ENCODE measurements at regions not wholly inside any gene's neighbourhood (a gene's known extent, or its start where the extent isn't known, plus 50 kb on each side); places are given as distances from the start of the nearest gene placed in this dataset.
"Not testable (repeated sequence)": the region's sequence is repeated elsewhere in the genome, so short reads cannot be mapped to it uniquely, and the experiment has no call there.

DNA sequence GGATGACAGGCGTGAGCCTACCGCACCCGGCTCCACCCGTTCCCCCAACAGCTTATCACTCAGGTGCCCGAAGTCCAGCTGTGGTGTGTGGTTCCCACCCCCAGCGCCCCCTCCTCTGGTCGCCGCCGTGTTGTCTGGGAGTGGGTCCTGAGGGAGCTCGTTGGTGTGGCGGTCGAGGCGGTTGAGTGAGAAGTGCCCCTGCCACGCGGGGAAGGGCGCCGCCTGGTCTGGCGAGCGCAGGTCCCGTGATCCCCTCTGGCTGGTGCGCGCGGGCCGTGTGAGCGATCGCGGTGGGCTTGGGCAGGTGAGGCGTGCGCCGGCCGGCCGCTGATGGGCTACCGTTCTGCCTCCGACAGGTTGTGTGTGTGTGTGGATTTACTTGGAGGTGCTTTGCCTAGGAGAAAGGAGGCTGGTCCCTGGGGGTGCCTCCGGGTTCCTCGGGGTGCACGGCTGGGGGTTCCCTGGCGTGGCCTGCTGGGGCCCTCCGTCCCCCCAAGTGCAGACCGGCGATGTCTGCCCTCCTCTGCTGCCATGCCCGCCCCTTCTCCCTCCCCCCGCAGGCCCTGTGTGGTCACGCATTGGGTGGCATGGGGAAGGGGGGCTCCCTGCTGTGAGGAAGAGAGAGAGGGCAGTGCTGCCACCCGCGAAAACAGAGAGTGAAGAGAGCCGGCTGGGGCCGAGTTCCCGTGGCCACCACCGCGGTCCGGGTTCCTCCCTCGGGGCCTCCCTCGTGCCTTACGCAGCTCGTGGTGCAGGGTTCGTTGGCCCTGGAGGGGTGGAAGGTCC, 336.0 kb upstream of the DEFB115 start:
- Histone ChIP-seq H3K27me3 (no peaks in the 10 kb centered on the region), H3K27ac (no peak overlapping the region), H3K4me3 (no peak overlapping the region), H3K4me1 (ENCODE audit: insufficient read depth) (no peaks in the 10 kb centered on the region), H3K36me3 (no peaks in the 10 kb centered on the region), H3K9me3 (peaks cover 0 to 7% of the 10 kb centered on the region in 2 donors)
- no peak for DNase-seq
- no peak for TF ChIP-seq EP300 (IDR thresholded peaks at IDR 0.05)
- TF ChIP-seq POLR2A (IDR thresholded peaks at IDR 0.05) = no peak
- TF ChIP-seq, protein P1, sequence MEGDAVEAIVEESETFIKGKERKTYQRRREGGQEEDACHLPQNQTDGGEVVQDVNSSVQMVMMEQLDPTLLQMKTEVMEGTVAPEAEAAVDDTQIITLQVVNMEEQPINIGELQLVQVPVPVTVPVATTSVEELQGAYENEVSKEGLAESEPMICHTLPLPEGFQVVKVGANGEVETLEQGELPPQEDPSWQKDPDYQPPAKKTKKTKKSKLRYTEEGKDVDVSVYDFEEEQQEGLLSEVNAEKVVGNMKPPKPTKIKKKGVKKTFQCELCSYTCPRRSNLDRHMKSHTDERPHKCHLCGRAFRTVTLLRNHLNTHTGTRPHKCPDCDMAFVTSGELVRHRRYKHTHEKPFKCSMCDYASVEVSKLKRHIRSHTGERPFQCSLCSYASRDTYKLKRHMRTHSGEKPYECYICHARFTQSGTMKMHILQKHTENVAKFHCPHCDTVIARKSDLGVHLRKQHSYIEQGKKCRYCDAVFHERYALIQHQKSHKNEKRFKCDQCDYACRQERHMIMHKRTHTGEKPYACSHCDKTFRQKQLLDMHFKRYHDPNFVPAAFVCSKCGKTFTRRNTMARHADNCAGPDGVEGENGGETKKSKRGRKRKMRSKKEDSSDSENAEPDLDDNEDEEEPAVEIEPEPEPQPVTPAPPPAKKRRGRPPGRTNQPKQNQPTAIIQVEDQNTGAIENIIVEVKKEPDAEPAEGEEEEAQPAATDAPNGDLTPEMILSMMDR (IDR thresholded peaks at IDR 0.05) = no peak
- intact Hi-C loops (cut with DNase I) = no loop called here
- WGBS, 3 donors = 84 to 90% (median 87%) methylated on average over 56 to 57 of the region's 57 CpGs

DNA sequence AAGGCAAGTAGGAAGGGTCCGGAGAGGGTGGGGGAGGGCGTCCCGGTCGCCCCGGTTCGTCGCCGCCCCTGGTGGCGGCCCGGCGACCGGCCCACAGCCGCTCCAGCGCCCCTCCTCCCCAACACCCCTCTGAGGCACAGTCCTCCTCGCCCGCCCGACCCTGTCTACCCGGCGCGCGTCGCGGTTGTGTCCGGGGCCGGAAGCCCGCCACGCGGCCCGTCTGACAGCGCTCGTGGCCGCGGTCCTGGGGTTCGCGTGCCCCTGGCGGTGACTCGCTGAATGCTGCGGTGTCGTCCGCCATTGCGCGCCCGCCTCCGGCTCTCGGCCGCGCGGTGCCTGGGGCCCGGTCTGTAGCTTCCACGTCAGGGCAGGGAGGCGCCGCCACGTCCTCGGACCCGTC, 335.3 kb upstream of the DEFB115 start:
- H3K36me3 ChIP-seq = no peaks in the 10 kb centered on the region
- TF ChIP-seq EP300 (IDR thresholded peaks at IDR 0.05) (no peak), POLR2A (IDR thresholded peaks at IDR 0.05) (no peak)
- TF ChIP-seq, protein P1 (IDR thresholded peaks at IDR 0.05) = no peak
- H3K27me3 ChIP-seq = no peaks in the 10 kb centered on the region
- intact Hi-C loops (cut with DNase I) = no loop called here
- H3K4me3 ChIP-seq = no peak overlapping the region
- 51 to 76% (median 65%) methylated on average over 33 to 55 of the region's 55 CpGs for WGBS, 3 donors
- H3K4me1 ChIP-seq (ENCODE audit: insufficient read depth) = no peaks in the 10 kb centered on the region
- no peak for DNase-seq
- peaks cover 0 to 7% of the 10 kb centered on the region in 2 donors for H3K9me3 ChIP-seq
- H3K27ac ChIP-seq = no peak overlapping the region

DNA sequence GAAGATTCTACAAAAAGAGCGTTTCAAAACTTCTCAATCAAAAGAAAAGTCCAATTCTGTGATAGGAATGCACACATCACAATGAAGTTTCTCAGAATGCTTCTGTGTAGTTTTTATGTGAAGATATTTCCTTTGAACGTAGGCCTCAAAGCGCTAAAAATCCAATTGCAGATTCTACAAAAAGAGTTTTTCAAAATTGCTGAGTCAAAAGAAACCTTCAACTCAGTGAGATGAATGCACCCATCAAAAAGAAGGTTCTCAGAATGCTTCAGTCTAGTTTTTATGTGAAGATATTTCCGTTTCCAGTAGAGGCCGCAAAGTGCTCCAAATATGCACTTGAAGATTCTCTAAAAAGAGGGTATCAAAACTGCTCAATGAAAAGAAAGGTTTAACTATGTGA, 319.7 kb upstream of the DEFB115 start:
- TF ChIP-seq EP300 (IDR thresholded peaks at IDR 0.05) (no peak), POLR2A (IDR thresholded peaks at IDR 0.05) (no peak)
- TF ChIP-seq, protein P1 (IDR thresholded peaks at IDR 0.05) = no peak
- Histone ChIP-seq H3K36me3 (no peaks in the 10 kb centered on the region), H3K4me1 (ENCODE audit: insufficient read depth) (no peaks in the 10 kb centered on the region), H3K27ac (no peak overlapping the region), H3K9me3 (no peaks in the 10 kb centered on the region), H3K27me3 (no peaks in the 10 kb centered on the region), H3K4me3 (no peak overlapping the region)
- intact Hi-C loops (cut with DNase I) = no loop called here
- 51 to 64% (median 60%) methylated on average over 5 of the region's 5 CpGs for WGBS, 3 donors
- no peak for DNase-seq

DNA sequence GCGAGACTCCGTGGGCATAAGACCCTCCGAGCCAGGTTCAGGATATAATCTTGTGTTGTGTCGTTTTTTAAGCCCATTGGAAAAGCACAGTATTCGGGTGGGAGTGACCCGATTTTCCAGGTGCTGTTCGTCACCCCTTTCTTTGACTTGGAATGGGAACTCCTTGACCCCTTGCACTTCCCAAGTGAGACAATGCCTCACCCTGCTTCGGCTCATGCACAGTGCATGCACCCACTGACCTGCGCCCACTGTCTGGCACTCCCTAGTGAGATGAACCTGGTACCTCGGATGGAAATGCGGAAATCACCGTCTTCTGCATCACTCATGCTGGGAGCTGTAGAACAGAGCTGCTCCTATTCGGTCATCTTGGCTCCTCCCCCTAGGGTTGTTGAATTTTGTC, 307.7 kb upstream of the DEFB115 start:
- Histone ChIP-seq H3K36me3 (no peaks in the 10 kb centered on the region), H3K4me3 (no peak overlapping the region), H3K9me3 (no peaks in the 10 kb centered on the region), H3K27ac (no peak overlapping the region), H3K4me1 (ENCODE audit: insufficient read depth) (no peaks in the 10 kb centered on the region), H3K27me3 (no peaks in the 10 kb centered on the region)
- whole genome bisulfite sequencing, 3 donors = 83 to 87% (median 84%) methylated on average over 13 of the region's 13 CpGs
- TF ChIP-seq, protein P1 (IDR thresholded peaks at IDR 0.05) = no peak
- TF ChIP-seq EP300 (IDR thresholded peaks at IDR 0.05) = no peak
- no peak for TF ChIP-seq POLR2A (IDR thresholded peaks at IDR 0.05)
- intact Hi-C loops (cut with DNase I) = no loop called here
- DNase-seq = no peak

DNA sequence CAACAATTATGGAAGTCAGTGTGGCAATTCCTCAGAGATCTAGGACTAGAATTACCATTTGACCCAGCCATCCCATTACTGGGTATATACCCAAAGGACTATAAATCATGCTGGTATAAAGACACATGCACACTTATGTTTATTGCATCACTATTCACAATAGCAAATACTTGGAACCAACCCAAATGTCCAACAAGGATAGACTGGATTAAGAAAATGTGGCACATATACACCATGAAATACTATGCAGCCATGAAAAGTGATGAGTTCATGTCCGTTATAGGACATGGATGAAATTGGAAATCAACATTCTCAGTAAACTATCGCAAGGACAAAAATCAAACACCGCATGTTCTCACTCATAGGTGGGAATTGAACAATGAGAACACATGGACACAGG, 306.4 kb upstream of the DEFB115 start:
- 76 to 79% (median 77%) methylated on average over 3 of the region's 3 CpGs for WGBS, 3 donors
- H3K9me3 ChIP-seq; H3K27me3 ChIP-seq; H3K4me1 ChIP-seq (ENCODE audit: insufficient read depth); H3K36me3 ChIP-seq; H3K4me3 ChIP-seq; H3K27ac ChIP-seq; DNase-seq; intact Hi-C loops (cut with DNase I): not testable (repeated sequence)

DNA sequence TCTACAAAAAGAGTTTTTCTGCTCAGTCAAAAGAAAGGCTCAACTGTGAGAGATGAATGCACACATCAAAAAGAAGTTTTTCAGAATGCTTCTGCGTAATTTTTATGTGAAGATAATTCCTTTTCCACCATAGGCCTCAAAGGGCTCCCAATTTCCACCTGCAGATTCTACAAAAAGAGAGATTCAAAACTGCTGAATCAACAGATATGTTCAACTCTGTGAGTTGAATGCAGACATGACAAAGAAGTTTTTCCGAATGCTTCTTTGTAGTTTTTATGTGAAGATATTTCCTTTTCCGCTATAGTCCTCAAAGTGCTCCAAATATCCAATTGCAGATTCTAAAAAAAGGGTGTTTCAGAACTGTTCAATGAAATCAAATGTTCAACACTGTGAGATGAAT, 300.8 kb upstream of the DEFB115 start:
- H3K27ac ChIP-seq; DNase-seq; H3K4me3 ChIP-seq; intact Hi-C loops (cut with DNase I); H3K9me3 ChIP-seq; H3K27me3 ChIP-seq; H3K36me3 ChIP-seq; H3K4me1 ChIP-seq (ENCODE audit: insufficient read depth): not testable (repeated sequence)
- WGBS, 3 donors = 53 to 77% (median 68%) methylated on average over 3 of the region's 3 CpGs

DNA sequence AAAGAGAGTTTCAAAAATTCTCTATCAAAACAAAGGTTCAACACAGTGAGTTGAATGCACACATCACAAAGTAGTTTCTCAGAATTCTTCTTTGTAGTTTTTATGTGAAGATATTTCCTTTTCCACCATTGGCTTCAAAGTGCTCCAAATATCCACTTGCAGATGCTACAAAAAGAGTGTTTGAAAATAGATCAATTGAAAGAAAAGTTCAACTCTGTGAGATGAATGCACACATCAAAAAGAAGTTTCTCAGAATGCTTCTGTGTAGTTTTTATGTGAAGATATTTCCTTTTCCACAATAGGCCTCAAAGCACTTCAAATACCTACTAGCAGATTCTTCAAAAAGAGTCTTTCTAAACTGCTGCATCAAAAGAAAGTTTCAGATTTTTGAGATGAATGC, 298.3 kb upstream of the DEFB115 start:
- H3K4me1 ChIP-seq (ENCODE audit: insufficient read depth); intact Hi-C loops (cut with DNase I); H3K27ac ChIP-seq; H3K27me3 ChIP-seq; DNase-seq; H3K9me3 ChIP-seq; H3K4me3 ChIP-seq; H3K36me3 ChIP-seq: not testable (repeated sequence)
